Suprapubic skin (tissue), 4 donors: ENCODE measurements at regions not wholly inside any gene's neighbourhood (a gene's known extent, or its start where the extent isn't known, plus 50 kb on each side); places are given as distances from the start of the nearest gene placed in this dataset.

Source experiments
- DNase-seq, 2 donors: peaks; one replicate each; pipeline ENCODE4 v3.0.0-alpha.2; 2019; ENCODE audit warnings: low spot score in 2 of 2
- H3K27ac ChIP-seq: fragments of 200-600 bp; sonication (generic); one replicate; pipeline ENCODE4 v1.5.1; 2019
- H3K27me3 ChIP-seq: fragments of 200-600 bp; sonication (generic); one replicate; pipeline ENCODE4 v1.5.1; 2019
- H3K36me3 ChIP-seq: fragments of 200-600 bp; sonication (generic); one replicate; pipeline ENCODE4 v1.5.1; 2019
- H3K4me1 ChIP-seq: fragments of 200-600 bp; sonication (generic); one replicate; pipeline ENCODE4 v1.5.1; 2019
- H3K4me3 ChIP-seq: fragments of 200-600 bp; sonication (generic); one replicate; pipeline ENCODE4 v1.5.1; 2019; ENCODE audit warnings: mild to moderate bottlenecking
- H3K9me3 ChIP-seq: fragments of 200-600 bp; sonication (generic); one replicate; pipeline ENCODE4 v1.5.1; 2019
- EP300 ChIP-seq: sonication (generic); formaldehyde crosslinking; IDR thresholded peaks from one replicate; pipeline ENCODE4 v1.6.1; 2017; ENCODE audit warnings: antibody characterized with exemption
- POLR2A ChIP-seq, 2 donors: fragments of 450-650 bp; IDR thresholded peaks; one replicate each; pipeline ENCODE4 v1.6.1; 2017; ENCODE audit warnings: antibody characterized with exemption in 2 of 2, mild to moderate bottlenecking in 2 of 2, moderate library complexity in 2 of 2
- POLR2AphosphoS5 ChIP-seq, 3 donors: sonication (generic); formaldehyde crosslinking; IDR thresholded peaks; one replicate each; pipeline ENCODE4 v1.6.1; 2017; ENCODE audit warnings: antibody characterized with exemption in 3 of 3
- WGBS: methylation state at CpG from one replicate; pipeline ENCODE4 v1.1.5; 2018; 5-methylcytosine and 5-hydroxymethylcytosine counted together
- TF ChIP-seq, protein P1 (sequence below), 2 donors: fragments of 200-600 bp in 1 of 2; fragments of 450-650 bp in 1 of 2; sonication (generic) in 1 of 2; IDR thresholded peaks; one replicate each; pipeline ENCODE4 v1.5.1; 2016 to 2019; ENCODE audit warnings: antibody characterized with exemption in 2 of 2, mild to moderate bottlenecking in 1 of 2, moderate library complexity in 1 of 2

DNA sequence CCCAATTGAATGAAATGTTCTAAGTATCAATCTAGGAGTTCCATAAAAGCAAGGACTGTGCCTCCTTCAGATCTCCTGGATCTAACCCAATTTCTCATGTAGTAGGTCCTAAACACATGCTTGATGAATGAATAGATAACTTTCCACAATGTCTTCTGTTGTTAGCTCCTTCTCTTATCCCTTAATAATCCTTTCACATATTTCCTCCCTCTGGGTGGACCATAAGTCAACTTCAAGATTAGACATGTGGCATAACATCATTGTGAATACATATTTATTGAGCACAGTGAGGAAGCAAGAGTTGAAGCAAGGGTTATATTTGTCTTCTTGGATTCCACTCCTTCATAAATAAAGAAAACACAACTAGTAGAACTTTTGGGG is 108.6 kb upstream of the EGFLAM start:
- H3K27ac ChIP-seq = no peak overlapping the region

GRCh38 chr5:38148021-38148625 is 110.2 kb upstream of the EGFLAM start:
- 90% methylated on average over 10 of the region's 10 CpGs for WGBS
- DNase-seq = no peak

More for the DNA sequence above, 108.6 kb upstream of the EGFLAM start:
- Histone ChIP-seq H3K27me3 (peaks cover 4% of the 10 kb centered on the region), H3K4me3 (no peak overlapping the region), H3K4me1 (no peaks in the 10 kb centered on the region), H3K36me3 (no peaks in the 10 kb centered on the region), H3K9me3 (no peaks in the 10 kb centered on the region)
- TF ChIP-seq POLR2A (IDR thresholded peaks at IDR 0.05) (no peak), EP300 (no peak), POLR2AphosphoS5 (IDR thresholded peaks at IDR 0.05) (no peak)
- TF ChIP-seq, protein P1, sequence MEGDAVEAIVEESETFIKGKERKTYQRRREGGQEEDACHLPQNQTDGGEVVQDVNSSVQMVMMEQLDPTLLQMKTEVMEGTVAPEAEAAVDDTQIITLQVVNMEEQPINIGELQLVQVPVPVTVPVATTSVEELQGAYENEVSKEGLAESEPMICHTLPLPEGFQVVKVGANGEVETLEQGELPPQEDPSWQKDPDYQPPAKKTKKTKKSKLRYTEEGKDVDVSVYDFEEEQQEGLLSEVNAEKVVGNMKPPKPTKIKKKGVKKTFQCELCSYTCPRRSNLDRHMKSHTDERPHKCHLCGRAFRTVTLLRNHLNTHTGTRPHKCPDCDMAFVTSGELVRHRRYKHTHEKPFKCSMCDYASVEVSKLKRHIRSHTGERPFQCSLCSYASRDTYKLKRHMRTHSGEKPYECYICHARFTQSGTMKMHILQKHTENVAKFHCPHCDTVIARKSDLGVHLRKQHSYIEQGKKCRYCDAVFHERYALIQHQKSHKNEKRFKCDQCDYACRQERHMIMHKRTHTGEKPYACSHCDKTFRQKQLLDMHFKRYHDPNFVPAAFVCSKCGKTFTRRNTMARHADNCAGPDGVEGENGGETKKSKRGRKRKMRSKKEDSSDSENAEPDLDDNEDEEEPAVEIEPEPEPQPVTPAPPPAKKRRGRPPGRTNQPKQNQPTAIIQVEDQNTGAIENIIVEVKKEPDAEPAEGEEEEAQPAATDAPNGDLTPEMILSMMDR (IDR thresholded peaks at IDR 0.05) = no peak
- no peak for DNase-seq

DNA sequence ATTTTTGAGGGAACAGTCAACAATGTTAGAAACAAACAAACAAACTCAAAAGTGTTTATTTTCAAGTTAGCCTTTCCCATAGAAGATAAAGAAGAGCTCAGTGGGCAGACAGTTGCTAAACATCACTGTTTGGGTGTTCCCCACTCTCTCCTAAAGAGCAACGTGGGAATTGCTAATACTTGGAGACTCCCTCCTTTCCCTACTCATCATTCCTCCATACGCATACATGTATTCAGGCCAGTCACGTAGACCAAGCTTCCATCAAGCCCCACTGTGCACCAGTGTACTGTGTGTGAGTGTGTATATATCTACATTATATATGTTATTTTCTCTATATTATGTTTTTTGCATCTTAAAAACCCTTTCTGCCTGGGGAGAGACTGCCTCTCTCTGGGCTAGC is 115.0 kb upstream of the EGFLAM start:
- Histone ChIP-seq H3K27me3 (no peaks in the 10 kb centered on the region), H3K36me3 (no peaks in the 10 kb centered on the region), H3K9me3 (no peaks in the 10 kb centered on the region), H3K4me3 (no peak overlapping the region), H3K4me1 (no peaks in the 10 kb centered on the region), H3K27ac (no peak overlapping the region)
- no peak for DNase-seq
- 80% methylated on average over 3 of the region's 3 CpGs for WGBS
- TF ChIP-seq POLR2AphosphoS5 (IDR thresholded peaks at IDR 0.05) (no peak), EP300 (no peak), POLR2A (IDR thresholded peaks at IDR 0.05) (no peak)

More at GRCh38 chr5:38148021-38148625, 110.2 kb upstream of the EGFLAM start:
- Histone ChIP-seq H3K36me3 (no peaks in the 10 kb centered on the region), H3K27ac (no peak overlapping the region), H3K9me3 (no peaks in the 10 kb centered on the region), H3K4me3 (no peak overlapping the region), H3K4me1 (no peaks in the 10 kb centered on the region), H3K27me3 (peaks cover 4% of the 10 kb centered on the region)
- TF ChIP-seq POLR2AphosphoS5 (IDR thresholded peaks at IDR 0.05) = no peak
- TF ChIP-seq EP300 = no peak
- TF ChIP-seq POLR2A (IDR thresholded peaks at IDR 0.05) = no peak
- TF ChIP-seq, protein P1 (IDR thresholded peaks at IDR 0.05) = no peak

- H3K27me3 ChIP-seq = no peaks in the 10 kb centered on the region
- no peaks in the 10 kb centered on the region for H3K4me1 ChIP-seq
- no peak overlapping the region for H3K27ac ChIP-seq
- TF ChIP-seq POLR2AphosphoS5 (IDR thresholded peaks at IDR 0.05) (no peak), POLR2A (IDR thresholded peaks at IDR 0.05) (no peak), EP300 (no peak)
- TF ChIP-seq, protein P1 (IDR thresholded peaks at IDR 0.05) = no peak
- 96% methylated on average over 1 of the region's 1 CpG for WGBS
- no peak overlapping the region for H3K4me3 ChIP-seq
- DNase-seq = no peak
- no peaks in the 10 kb centered on the region for H3K9me3 ChIP-seq
- H3K36me3 ChIP-seq = no peaks in the 10 kb centered on the region
These were observed 116.7 kb upstream of the EGFLAM start for GRCh38 chr5:38141665-38142064.

- Histone ChIP-seq H3K4me1 (no peaks in the 10 kb centered on the region), H3K27ac (no peak overlapping the region), H3K9me3 (no peaks in the 10 kb centered on the region), H3K27me3 (no peaks in the 10 kb centered on the region), H3K4me3 (no peak overlapping the region), H3K36me3 (no peaks in the 10 kb centered on the region)
- WGBS = 80% methylated on average over 5 of the region's 5 CpGs
- TF ChIP-seq POLR2A (IDR thresholded peaks at IDR 0.05) (no peak), EP300 (no peak), POLR2AphosphoS5 (IDR thresholded peaks at IDR 0.05) (no peak)
- TF ChIP-seq, protein P1 (IDR thresholded peaks at IDR 0.05) = no peak
- no peak for DNase-seq
These were observed 119.8 kb upstream of the EGFLAM start for GRCh38 chr5:38138574-38138973.
